ENCODE measurements at regions not wholly inside any gene's neighbourhood (a gene's known extent, or its start where the extent isn't known, plus 50 kb on each side); places are given as distances from the start of the nearest gene placed in this dataset.

- peaks cover 12% of the 10 kb centered on the region for H3K36me3 Mint-ChIP-seq (ENCODE audit: low read depth)
- Histone ChIP-seq H3K27me3 (ENCODE audit: insufficient read depth) (no peaks in the 10 kb centered on the region), H3K4me2 (no peak overlapping the region), H3K4me1 (ENCODE audit: insufficient read depth) (no peaks in the 10 kb centered on the region), H3K79me2 (replicated peaks; ENCODE audit: insufficient read depth) (no peaks in the 10 kb centered on the region), H3K9me2 (ENCODE audit: insufficient read depth) (no peaks in the 10 kb centered on the region), H3K36me3 (ENCODE audit: insufficient read depth) (no peaks in the 10 kb centered on the region), H3K27ac (ENCODE audit: low read depth) (no peak overlapping the region), H2AFZ (no peak overlapping the region), H3F3A (replicated peaks; ENCODE audit: low read depth) (no peaks in the 10 kb centered on the region), H3K4me3 (no peak overlapping the region), H4K20me1 (replicated peaks; ENCODE audit: insufficient read depth) (no peaks in the 10 kb centered on the region)
- TF ChIP-seq EZH2phosphoT487 (IDR thresholded peaks at IDR 0.05; ENCODE audit: unreplicated experiment) (no peak), STAT1 (IDR thresholded peaks at IDR 0.05; ENCODE audit: unreplicated experiment) (no peak), REST (IDR thresholded peaks at IDR 0.05; ENCODE audit: unreplicated experiment) (no peak), ZNF114 (CRISPR knock-in tag; IDR thresholded peaks at IDR 0.05) (no peak), ETS1 (IDR thresholded peaks at IDR 0.05) (no peak), NANOG (IDR thresholded peaks at IDR 0.05; ENCODE audit: borderline replicate concordance) (no peak), CREB1 (CRISPR knock-in tag; IDR thresholded peaks at IDR 0.05; ENCODE audit: low read depth) (no peak)
- ATAC-seq (no peak), DNase-seq (ENCODE audit: low spot score) (no peak)
- peaks cover 18% of the 10 kb centered on the region for H3K9me3 Mint-ChIP-seq
- H3K27me3 Mint-ChIP-seq (ENCODE audit: insufficient read depth, low read depth, poor library complexity), result no peaks in the 10 kb centered on the region
- H3K4me1 Mint-ChIP-seq, result no peaks in the 10 kb centered on the region
- no peak overlapping the region for H3K27ac Mint-ChIP-seq
- H3K4me3 Mint-ChIP-seq, result no peak overlapping the region
Observed at GRCh38 chr16:6091021-6091420, 993.4 kb upstream of the EEF2KMT start.

- no peaks in the 10 kb centered on the region for H3K9me2 ChIP-seq (ENCODE audit: insufficient read depth)
- no peaks in the 10 kb centered on the region for H3K27me3 Mint-ChIP-seq (ENCODE audit: insufficient read depth, low read depth, poor library complexity)
- H3K4me2 ChIP-seq, result no peak overlapping the region
- H2AFZ ChIP-seq, result 0 out of 2 replicates have a peak overlapping the region, but pooled peaks have one; percentile 24
- H3K27ac Mint-ChIP-seq, result no peak overlapping the region
- TF ChIP-seq ZNF114 (CRISPR knock-in tag; IDR thresholded peaks at IDR 0.05) (no peak), CTCF (conservative IDR thresholded peaks at IDR 0.05; ENCODE audit: low read depth in 2 of 2) (peak; percentile 75 to 79), ETS1 (IDR thresholded peaks at IDR 0.05) (no peak), STAT1 (IDR thresholded peaks at IDR 0.05; ENCODE audit: unreplicated experiment) (no peak), EZH2phosphoT487 (IDR thresholded peaks at IDR 0.05; ENCODE audit: unreplicated experiment) (no peak)
- peak; percentile 70 for DNase-seq (ENCODE audit: low spot score)
- no peaks in the 10 kb centered on the region for H3F3A ChIP-seq (replicated peaks; ENCODE audit: low read depth)
- no peaks in the 10 kb centered on the region for H4K20me1 ChIP-seq (replicated peaks; ENCODE audit: insufficient read depth)
- H3K4me3 ChIP-seq, result no peak overlapping the region
- no peak overlapping the region for H3K27ac ChIP-seq (ENCODE audit: low read depth)
- ATAC-seq, result peak; percentile 92
- H3K4me1 ChIP-seq (ENCODE audit: insufficient read depth), result no peaks in the 10 kb centered on the region
- no peaks in the 10 kb centered on the region for H3K36me3 ChIP-seq (ENCODE audit: insufficient read depth)
- H3K9me3 Mint-ChIP-seq, result no peaks in the 10 kb centered on the region
- H3K4me3 Mint-ChIP-seq, result no peak overlapping the region
- H3K4me1 Mint-ChIP-seq, result peaks cover 3% of the 10 kb centered on the region; the same call in 1 of the 3 replicates
- no peaks in the 10 kb centered on the region for H3K36me3 Mint-ChIP-seq (ENCODE audit: low read depth)
- H3K79me2 ChIP-seq (replicated peaks; ENCODE audit: insufficient read depth), result no peaks in the 10 kb centered on the region
- H3K27me3 ChIP-seq (ENCODE audit: insufficient read depth), result no peaks in the 10 kb centered on the region
Observed at GRCh38 chr16:6081320-6081976, 983.9 kb upstream of the EEF2KMT start.
